GOT3 (cell line): ENCODE measurements at regions not wholly inside any gene's neighbourhood (a gene's known extent, or its start where the extent isn't known, plus 50 kb on each side); places are given as distances from the start of the nearest gene placed in this dataset.

Source experiments
- DNase-seq: peaks from one replicate; lab custom pipeline; 2025; ENCODE audit warnings: mixed read lengths; lab: John Stamatoyannopoulos, UW

DNA sequence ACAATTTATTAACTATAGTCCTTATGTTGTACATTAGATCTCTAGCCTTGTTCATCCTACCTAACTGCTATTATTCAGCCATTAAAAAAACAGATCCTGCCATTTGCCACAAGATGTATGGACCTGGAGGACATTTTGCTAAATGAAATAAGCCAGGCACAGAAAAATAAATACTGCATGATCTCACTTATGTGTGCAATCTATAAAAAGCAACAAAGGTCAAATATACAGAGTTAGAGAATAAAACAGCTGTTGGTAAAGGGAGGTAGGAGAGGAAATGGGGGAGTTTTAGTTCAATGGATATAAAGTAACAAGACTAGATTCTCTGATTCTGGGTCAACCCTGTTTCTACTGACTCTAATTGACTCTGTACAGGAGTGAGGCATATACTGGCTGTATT lies 103.3 kb upstream of the FAM9C start:
- DNase-seq = no peak

DNA sequence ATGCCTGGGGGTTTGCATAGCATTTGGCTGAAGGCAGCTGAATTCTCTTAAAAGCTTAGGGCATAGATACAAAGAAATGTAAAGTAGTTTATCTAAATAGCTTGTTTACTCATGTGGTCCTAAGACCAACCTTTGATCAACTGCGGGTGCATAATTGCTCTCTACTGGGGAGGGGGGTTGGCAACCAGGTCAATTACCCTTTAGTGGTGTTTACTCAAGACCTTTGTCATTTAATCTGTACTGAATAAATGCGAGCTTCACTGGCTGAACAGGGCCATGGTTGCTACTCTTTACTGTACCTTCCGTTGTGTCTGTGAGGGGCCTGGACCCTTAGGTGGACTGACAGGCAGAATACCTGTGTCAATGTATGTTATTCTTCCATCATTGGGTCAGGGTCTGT lies 102.7 kb upstream of the FAM9C start:
- no peak for DNase-seq

DNA sequence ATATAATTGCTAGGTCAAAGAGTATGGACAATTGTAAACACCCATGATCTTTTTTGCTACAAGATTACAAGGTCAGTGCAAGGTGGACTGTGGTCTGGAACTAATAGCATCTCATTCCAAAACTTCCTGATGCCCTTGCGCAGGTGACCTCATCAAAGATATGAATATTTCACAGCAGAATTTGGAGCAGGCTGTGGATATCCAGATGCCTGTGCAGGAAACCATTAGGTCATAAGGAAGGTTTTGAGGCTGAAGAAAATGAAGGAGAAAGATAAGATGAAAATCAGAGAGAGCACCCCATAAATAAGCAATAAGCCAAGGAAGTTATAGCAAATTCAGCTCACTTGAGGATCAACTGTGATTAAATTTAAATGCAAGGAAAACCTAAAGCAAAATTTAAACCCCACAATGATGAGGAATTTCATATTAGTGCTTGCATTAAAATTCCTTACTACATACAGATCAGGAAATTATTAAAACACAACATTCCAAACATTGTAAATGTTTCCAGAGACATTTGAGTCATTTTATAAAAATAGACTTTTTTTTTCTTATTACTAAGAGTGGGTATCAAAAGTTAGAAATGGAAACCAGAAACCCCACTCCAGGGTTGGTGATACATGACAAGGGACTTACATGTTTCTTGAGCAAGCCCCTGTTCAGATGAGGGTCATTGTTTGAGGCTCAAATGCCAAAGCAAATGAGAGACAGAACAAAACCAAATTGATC lies 100.7 kb upstream of the FAM9C start:
- DNase-seq = no peak

DNA sequence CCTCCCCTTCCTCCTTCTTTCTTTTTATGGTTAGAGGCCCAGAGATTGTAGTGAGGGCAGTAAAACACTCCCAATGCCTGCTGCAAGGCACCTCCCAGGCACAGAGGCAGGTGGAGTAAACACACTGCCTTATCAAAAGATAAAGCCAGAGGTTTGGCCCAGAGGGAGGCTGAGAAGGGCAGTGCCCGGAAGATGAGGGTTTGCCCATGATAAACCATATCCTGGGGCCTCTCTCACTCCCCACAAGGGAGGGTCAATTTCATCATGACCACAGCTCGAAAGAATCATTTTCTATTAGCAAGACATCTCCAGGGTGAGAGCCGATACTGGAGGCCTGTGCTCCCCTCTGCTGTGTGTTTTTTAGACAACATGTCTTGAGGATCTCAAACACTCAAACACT lies 98.5 kb upstream of the FAM9C start:
- no peak for DNase-seq

DNA sequence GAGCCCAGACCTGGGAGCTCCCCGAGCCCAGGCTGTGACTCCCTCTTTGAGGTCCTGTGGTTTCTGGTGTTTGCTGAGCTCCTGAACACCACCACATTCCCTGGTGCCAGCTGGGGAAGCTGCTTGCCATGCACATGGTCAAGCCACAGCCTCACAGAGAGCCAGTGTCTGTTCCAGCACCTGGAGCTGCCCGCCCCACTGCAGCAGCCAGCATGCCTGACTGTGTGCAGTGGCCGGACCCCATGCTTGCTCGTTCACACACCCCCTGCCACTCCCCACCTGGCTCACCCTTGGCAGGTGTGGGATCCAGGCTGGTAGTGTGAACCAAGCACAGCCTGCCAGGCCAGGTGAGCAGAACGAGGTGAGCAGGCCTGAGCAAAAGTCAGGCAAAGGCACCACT lies 95.6 kb upstream of the FAM9C start:
- no peak for DNase-seq

DNA sequence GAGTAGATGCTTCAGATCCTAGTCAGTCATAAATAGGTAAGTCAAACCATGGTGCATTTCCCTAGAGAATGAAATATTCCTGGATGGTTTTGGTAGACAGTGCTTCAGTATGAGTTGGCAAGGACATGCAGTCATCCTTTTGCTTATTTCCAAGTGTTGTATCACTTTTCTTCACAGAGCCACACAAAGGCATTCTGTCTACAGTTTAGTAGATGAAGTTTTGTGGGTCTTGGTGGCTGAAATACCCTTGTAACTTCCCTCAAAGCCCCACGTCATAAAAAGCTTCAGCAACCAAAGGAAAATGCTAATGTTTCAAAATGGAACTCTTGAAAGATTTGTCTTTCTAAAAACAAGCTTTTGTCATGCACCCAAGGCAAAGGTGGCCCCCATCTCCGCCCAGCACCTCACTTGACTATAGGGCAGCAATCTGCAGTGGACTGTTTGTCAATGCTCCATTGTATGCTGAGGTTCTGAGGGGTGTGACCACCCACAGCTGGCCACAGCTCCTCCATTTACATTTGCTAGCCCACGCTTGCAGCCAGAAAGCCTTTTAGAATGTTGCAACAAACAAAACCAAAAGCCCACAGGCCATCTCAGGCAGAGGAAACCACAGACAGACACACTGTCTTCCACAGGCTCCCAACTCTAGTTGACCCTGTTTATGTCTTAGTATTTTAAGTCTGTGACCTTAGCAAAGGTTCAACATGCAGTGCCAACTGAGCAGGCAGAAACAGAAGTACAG lies 87.1 kb upstream of the FAM9C start:
- no peak for DNase-seq

DNA sequence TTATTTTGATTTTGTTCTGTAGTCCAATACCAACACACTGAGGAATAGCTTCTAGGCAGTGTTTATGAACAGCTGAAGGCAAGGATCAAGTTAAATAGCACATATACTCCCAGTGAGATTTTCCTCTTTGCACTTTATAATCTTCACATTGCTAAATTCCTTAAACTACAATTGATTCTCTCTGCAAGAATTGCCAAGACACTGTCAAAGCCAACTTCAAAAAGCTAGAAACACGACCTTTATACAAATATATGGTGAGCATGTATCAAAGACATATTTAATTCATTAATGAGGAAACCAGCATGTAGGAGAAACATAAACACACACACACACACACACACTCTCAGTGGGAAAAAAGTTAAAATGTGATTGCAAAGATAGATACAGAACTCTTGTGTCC lies 86.4 kb upstream of the FAM9C start:
- DNase-seq = no peak

DNA sequence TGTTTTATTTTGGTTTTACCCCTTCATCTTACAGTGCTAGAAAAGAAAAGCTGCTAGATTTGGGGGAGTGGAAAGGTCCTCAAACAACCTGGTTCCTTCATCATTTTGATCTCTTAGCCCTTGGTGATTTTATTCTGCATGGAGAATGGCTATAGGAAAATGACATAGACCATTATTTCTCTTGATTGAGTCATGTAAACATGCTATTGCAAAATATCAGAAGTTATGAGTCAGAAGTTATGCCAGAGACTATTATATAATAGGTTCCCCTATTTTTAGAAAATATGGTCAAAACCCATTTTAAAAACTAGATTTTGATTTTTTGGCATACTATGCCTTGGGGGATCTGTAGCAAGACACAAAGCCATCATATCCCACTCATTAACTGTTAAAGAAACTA lies 83.7 kb upstream of the FAM9C start:
- DNase-seq = no peak

DNA sequence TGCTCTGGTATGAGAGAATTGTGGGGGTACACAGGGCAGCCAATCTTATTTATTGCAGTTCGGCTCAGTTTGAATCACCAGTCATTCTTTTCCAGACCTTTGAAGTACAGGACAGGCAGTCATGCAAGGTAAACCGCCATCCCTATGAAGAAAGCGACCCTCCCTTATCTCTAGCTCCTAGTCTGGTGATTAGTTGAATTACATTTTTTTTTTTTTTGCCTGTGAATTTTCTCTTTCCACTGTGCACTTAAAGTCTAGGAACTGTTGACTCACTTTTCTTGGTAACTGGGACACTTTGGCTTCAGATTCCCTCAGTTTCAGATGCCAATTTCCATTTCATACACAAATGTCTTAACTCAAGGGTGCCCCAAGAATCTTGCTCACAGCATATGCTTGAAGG lies 82.4 kb upstream of the FAM9C start:
- DNase-seq = no peak

DNA sequence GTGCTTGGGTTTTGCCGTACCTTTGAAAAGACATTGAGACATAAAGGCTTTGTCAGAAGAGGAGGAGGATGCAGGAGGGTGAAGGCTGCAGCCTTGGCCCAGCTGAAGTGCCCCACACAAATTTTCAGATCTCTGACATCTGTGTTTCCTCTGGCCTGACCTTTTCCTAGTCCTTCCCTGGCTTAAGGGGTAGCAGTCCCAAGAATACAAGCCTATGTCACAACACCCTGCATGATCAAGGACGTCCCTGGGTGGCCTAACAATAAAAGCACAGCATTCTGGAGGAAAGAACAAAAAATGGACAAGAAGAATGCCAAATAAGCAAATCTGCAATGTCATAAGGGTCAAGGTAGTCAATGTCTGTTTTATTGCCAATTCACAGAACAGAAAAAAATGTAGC lies 80.8 kb upstream of the FAM9C start:
- DNase-seq = no peak

DNA sequence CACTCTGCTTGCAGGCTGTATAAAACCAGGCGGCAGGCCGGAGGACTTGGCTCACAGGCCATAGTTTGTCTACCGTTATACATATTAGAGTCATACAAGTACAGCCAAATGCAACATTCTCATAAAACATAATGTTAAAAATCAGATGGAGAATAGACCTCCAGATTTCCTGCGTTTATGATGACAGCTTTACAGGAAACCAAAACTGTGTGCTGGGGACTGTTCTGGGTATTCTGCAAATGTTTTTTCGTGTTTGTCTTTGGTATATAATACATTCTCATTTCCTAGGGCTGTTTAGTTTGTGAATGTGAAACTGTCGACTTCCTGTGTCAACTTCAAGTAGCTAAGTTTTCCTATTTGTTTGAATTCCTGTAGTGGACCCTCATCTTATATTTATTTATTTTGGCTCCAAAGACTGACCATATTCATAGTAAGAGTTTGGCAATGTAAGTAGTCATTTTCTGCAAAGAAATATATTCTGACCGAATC lies 79.5 kb upstream of the FAM9C start:
- no peak for DNase-seq

DNA sequence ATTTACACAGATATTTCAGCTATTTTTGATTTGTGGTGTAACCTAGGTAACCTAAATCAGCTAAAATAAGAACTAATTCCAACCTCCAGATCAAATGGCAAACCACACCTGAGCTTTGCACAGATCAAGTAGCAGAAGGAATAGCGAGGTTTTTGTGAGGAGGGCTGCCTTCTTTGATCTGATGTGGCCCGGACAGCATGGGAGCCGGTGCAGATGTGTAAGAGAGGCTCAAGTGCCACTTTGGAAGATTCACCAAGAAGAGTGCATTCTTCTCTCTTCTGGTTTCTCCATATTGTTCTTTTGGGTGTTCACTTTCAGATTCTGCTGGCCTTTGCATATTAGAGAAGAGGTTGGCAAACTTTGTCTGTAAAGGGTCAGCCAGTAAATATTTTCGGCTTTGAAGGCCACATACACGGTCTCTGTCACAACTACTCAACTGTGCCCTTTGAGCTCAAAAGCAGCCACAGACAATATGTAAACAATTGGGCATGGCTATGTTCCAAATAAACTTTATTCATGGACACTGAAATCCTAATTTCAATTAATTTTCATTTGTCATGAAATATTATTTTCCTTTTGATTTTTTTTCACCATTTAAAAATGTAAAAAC lies 78.9 kb upstream of the FAM9C start:
- no peak for DNase-seq

DNA sequence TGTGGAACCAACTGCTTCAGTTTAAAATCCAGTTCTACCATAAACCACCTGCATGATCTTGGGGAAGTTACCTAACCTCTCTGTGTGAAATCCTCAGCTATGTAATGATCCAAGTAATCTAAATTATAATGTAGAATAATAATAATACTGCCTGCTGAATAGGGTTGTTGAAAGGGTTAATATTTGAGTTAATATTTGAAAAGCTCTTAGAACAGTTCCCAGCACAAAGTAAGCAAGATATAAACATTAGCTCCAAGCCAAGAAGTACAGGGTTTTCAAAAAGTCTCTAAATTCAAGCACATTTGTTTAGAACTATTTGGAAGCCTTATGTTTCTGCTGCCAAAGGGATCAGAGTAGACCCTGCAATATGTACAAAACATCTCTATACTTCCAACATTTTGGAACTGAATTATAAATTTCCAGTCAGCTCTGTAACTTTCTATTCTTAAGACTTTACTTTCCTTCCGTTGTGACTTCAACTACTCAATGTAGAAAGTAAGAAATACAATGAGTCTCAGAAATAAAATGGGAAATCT lies 76.7 kb upstream of the FAM9C start:
- DNase-seq = no peak

DNA sequence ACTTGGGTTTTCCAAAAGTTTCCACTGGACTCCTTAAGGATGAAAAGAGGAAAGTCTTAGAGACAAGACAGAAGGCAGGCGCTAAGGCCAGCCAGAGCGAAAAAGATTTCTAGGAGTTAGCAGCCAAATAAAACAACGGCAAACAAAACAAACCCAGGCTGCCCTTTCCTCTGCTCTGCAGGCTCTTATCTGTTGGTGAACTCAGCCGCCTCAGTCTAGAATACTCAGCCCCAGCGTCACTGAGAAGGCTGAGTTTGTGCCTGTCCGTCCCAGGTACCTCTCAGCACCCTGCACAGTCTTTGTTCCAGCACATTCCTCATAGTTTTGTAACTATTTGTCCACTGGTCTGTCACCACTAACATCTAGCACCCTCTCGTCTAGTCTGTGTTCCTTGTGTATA lies 75.6 kb upstream of the FAM9C start:
- DNase-seq = no peak

DNA sequence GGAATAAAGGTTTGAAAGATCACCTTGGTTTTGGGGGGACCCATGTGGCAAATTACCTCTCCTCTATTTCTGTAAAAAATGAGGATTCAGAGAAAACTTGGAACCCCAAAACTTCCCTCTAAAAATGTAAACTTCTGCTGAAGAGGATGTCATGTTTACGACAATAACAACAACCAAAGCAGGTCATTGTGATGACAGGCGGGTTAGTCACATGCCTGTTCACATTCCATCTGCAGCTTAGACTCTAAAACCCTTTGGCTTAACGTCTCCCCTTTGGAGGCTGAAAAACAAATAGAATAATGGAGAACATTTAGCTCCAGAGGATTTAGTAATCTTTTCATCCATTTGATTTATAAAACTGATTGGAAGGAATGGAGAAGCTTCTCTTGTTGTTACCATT lies 75.0 kb upstream of the FAM9C start:
- no peak for DNase-seq

DNA sequence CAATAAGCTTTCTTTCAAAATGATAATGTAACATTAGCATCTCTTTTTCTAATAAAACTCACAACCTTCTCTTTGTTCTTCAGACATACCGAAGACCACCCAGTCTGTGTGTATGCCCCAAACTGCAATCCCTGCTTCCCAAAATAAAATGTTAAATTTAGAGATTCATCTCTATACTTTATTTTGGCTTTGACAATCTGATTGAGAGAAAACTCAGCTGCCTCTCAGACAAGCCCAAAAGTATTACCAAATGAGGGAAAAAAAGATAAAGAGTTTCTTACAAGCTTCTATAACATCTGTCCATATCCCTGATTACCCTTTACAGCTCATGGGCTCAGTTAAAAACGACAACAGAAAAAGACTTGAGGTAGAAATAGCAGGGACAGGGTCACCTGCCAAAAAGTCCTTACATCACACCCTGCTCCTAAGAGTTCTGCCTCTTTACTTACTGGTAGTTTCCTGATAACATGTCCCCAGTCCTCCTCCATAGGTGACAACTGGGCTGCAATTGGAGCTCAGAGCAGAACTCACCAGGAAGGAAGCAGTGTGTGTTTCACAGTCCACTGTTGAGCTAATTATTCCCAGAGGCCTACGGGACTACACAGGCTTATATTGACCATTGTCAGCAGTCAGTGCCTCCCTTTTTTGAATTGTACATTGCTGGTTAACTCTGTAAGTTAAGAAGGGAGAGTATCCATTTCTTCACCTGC lies 70.9 kb upstream of the FAM9C start:
- DNase-seq = no peak

DNA sequence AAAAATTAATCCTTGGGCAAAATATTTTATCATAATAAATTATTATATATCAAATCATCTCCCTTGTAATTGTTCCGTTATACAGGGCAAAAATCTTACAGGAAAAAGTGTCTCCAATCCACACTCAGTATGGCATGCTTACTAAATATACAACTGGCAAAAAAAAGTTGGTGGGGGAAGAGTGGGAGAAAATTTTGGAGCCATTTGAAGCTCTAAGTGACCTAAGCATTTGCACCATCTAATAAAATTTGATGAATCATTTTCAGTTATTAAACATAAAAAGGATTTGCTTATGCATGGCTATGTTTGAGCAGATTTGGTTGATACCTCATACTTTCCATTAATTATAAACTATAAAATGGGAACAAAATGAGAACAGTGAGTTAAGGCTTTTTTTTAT lies 68.1 kb upstream of the FAM9C start:
- DNase-seq = no peak

DNA sequence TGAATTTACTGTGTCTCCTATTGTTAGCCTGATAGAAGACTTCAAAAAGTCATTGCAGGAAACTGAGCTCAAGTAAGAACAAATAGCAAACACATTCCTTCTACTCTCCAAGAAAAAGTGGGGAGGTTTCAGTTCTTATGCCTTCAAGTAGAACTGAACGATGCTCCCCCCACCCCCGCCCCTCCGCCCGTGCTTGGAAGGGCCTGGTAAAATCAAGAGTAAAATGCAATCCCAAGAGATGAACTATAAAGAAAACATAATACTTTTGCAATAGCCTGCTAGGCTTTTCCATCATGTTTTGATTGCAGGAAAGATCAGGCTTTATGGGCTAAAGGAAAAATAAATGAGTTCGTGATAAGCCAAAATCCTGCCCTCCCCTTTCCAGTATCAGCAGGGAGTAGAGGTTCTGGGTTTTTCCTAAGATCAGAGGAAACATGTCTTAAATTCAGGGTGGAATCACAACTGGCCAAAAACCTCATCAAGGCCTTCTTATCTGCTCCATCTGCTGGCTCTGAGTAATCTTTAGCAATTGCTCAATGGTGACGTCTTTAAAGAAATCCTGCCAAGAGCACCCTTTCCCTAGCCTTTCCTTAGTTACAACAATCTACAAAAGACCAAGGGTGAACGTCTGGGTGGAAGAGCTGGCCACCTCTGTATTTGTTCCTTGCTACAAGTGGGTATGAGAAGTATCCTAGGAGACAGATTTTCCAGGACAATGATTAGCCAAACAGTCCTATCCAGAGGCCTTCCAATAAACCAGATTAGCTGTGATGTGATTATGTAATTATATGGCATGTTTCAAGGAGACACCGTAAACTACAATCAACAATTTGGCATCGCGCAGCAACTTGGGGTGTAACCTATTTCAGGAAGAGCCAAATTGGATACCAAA lies 66.3 kb upstream of the FAM9C start:
- DNase-seq = peak; percentile 60

DNA sequence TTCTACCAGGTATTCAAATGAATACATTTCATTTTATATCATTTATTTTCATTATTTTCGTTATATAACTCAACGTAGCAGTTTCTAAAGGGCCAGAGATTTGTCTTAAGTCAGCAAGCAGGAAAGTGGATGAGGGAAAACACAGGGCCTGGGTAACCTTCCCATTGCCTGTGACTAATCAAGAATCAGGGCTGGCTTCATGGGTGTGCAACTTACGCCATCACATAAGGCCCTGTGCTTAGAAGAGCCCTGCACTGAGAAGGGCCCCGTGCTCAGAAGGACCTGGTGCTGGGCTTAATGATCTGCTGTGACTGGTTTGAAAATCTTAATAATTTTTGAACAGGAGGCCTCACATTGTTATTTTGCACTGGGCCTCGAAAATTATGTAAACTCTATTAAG lies 65.4 kb upstream of the FAM9C start:
- DNase-seq = no peak

DNA sequence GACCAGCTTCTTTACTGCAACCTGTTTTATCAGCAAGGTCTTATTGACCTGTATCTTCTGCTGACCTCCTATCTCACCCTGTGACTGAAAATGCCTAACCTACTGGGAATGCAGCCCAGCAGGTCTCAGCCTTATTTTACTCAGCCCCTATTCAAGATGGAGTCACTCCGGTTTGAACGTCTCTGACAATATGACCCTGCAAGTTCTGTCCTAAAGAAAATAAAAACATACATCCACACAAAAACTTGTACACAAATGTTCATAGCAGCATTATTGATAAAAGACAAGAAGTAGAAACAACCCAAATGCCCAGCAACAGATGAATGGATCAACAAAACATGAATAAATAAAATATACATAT lies 59.5 kb upstream of the FAM9C start:
- no peak for DNase-seq

DNA sequence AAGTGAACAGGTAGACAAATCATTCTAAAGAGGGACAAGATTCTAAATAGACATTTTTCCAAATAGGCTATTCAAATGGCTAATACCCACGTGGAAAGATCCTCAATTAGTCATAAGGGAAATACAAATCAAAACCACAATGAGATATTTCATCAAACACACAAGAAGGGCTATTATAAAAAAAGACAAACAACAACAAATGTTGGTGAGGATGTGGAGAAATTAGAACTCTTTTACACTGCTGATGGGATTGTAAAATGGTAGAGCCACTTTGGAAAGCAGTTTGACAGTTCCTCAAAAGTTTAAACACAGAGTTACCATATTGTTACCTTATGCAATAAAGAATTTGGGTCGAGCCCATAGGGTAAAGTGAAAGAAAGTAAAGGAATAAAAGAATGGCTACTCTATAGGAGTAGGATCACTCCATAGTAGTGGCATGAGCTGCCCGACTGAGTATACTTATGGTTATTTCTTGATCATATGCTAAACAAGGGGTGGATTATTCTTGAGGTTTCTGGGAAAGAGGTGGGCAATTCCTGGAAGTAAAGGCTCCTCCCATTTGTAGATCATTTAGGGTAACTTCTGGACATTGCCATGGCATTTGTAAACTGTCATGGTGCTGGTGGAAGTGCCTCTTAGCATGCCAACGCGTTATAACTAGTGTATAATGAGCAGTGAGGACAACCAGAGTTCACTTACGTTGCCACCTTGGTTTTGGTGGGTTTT lies 58.9 kb upstream of the FAM9C start:
- no peak for DNase-seq
